GM23338 (cell line): ENCODE measurements at regions not wholly inside any gene's neighbourhood (a gene's known extent, or its start where the extent isn't known, plus 50 kb on each side); places are given as distances from the start of the nearest gene placed in this dataset.

Experiments
- ATAC-seq: fragments of 200-7000 bp; cut with Tn5 transposase; 3 replicates; pipeline ENCODE4 v1.9.1; 2020
- DNase-seq: peaks from one replicate; pipeline ENCODE4 v3.0.0-alpha.2; 2015; ENCODE audit warnings: low spot score
- H2AFZ ChIP-seq: fragments of 200-600 bp; sonication (generic); 2 replicates; pipeline ENCODE4 v1.8.0; 2016; ENCODE audit warnings: antibody characterized with exemption, mild to moderate bottlenecking, moderate library complexity
- H3F3A ChIP-seq: fragments of 200-600 bp; sonication (generic); replicated peaks from 2 replicates; pipeline ENCODE4 v1.8.0; 2017; ENCODE audit warnings: antibody characterized with exemption, mixed run types, low read depth
- H3K27ac ChIP-seq: fragments of 200-600 bp; sonication (generic); 2 replicates; pipeline ENCODE4 v1.6.1; 2016; ENCODE audit warnings: low read depth
- H3K27me3 ChIP-seq: fragments of 200-600 bp; sonication (generic); 2 replicates; pipeline ENCODE4 v1.8.0; 2016; ENCODE audit warnings: mild to moderate bottlenecking, mixed run types, moderate library complexity; ENCODE audit not compliant: insufficient read depth
- H3K36me3 ChIP-seq: fragments of 200-600 bp; sonication (generic); 2 replicates; pipeline ENCODE4 v1.8.0; 2016; ENCODE audit warnings: mild to moderate bottlenecking; ENCODE audit not compliant: insufficient read depth
- H3K4me1 ChIP-seq: fragments of 200-600 bp; sonication (generic); 2 replicates; pipeline ENCODE4 v1.8.0; 2016; ENCODE audit warnings: mild to moderate bottlenecking, moderate library complexity; ENCODE audit not compliant: insufficient read depth
- H3K4me2 ChIP-seq: fragments of 200-600 bp; sonication (generic); 2 replicates; pipeline ENCODE4 v1.7.1; 2017; ENCODE audit warnings: mixed run types
- H3K4me3 ChIP-seq: fragments of 200-600 bp; sonication (generic); 2 replicates; pipeline ENCODE4 v1.6.1; 2016; ENCODE audit warnings: mixed run types
- H3K79me2 ChIP-seq: fragments of 200-600 bp; sonication (generic); replicated peaks from 2 replicates; pipeline ENCODE4 v1.8.0; 2017; ENCODE audit warnings: mild to moderate bottlenecking; ENCODE audit not compliant: insufficient read depth
- H3K9me2 ChIP-seq: fragments of 200-600 bp; sonication (generic); 2 replicates; pipeline ENCODE4 v1.8.0; 2017; ENCODE audit not compliant: insufficient read depth
- H4K20me1 ChIP-seq: fragments of 200-600 bp; sonication (generic); replicated peaks from 2 replicates; pipeline ENCODE4 v1.8.0; 2017; ENCODE audit warnings: mild to moderate bottlenecking; ENCODE audit not compliant: insufficient read depth
- H3K27ac Mint-ChIP-seq: 2 replicates; pipeline ENCODE4 v1.8.0; 2020; ENCODE audit warnings: inconsistent platforms, mild to moderate bottlenecking, moderate library complexity, mixed read lengths
- H3K27me3 Mint-ChIP-seq: 3 replicates; pipeline ENCODE4 v1.8.0; 2022; ENCODE audit warnings: low read depth, mild to moderate bottlenecking, moderate library complexity, mixed read lengths, inconsistent platforms; ENCODE audit not compliant: insufficient read depth, poor library complexity
- H3K36me3 Mint-ChIP-seq: 3 replicates; pipeline ENCODE4 v1.8.0; 2021; ENCODE audit warnings: low read depth, mild to moderate bottlenecking, inconsistent platforms, moderate library complexity, mixed read lengths
- H3K4me1 Mint-ChIP-seq: 3 replicates; pipeline ENCODE4 v1.8.0; 2020; ENCODE audit warnings: mild to moderate bottlenecking, inconsistent platforms, mixed read lengths
- H3K4me3 Mint-ChIP-seq: 3 replicates; pipeline ENCODE4 v1.8.0; 2021; ENCODE audit warnings: moderate library complexity, mild to moderate bottlenecking, inconsistent platforms, mixed read lengths
- H3K9me3 Mint-ChIP-seq: 3 replicates; pipeline ENCODE4 v1.8.0; 2020; ENCODE audit warnings: moderate library complexity, mild to moderate bottlenecking, inconsistent platforms, mixed read lengths
- CREB1 ChIP-seq: fragments of 250-450 bp; sonication (Bioruptor Pico); IDR thresholded peaks from 2 replicates; pipeline ENCODE4 v1.5.0; 2020; ENCODE audit warnings: low read depth, mild to moderate bottlenecking, moderate library complexity
- CTCF ChIP-seq, 2 experiments: fragments of 200-600 bp in 1 of 2; sonication (generic) in 1 of 2; conservative IDR thresholded peaks; 2 replicates each; pipeline versions ENCODE4 v1.5.1 to v1.6.1; 2016 to 2017; ENCODE audit warnings: antibody characterized with exemption in 2 of 2, low read depth in 2 of 2, mild to moderate bottlenecking in 2 of 2, moderate library complexity in 1 of 2
- EZH2phosphoT487 ChIP-seq: fragments of 200-600 bp; sonication (generic); IDR thresholded peaks from one replicate; pipeline ENCODE4 v1.8.1; 2018; ENCODE audit warnings: antibody characterized with exemption; ENCODE audit not compliant: unreplicated experiment
- JUNB ChIP-seq: IDR thresholded peaks from one replicate; pipeline ENCODE4 v1.6.1; 2016; ENCODE audit warnings: antibody characterized with exemption; ENCODE audit not compliant: unreplicated experiment
- NANOG ChIP-seq: IDR thresholded peaks from 2 replicates; pipeline ENCODE4 v1.6.1; 2016; ENCODE audit warnings: antibody characterized with exemption, borderline replicate concordance
- STAT1 ChIP-seq: IDR thresholded peaks from one replicate; pipeline ENCODE4 v1.6.1; 2016; ENCODE audit warnings: antibody characterized with exemption; ENCODE audit not compliant: unreplicated experiment
- ZNF331 ChIP-seq: fragments of 250-450 bp; sonication (Bioruptor Pico); IDR thresholded peaks from 2 replicates; pipeline ENCODE4 v1.5.0; 2020; ENCODE audit warnings: low read depth, mild to moderate bottlenecking, moderate library complexity
- TF ChIP-seq, protein P1 (sequence below): fragments of 250-450 bp; sonication (Bioruptor Pico); IDR thresholded peaks from 2 replicates; pipeline ENCODE4 v1.5.0; 2020; ENCODE audit warnings: mild to moderate bottlenecking, moderate library complexity
- TF ChIP-seq, protein P2 (sequence below): IDR thresholded peaks from one replicate; pipeline ENCODE4 v1.6.1; 2018; ENCODE audit warnings: antibody characterized with exemption; ENCODE audit not compliant: unreplicated experiment

- TF ChIP-seq, protein P1, sequence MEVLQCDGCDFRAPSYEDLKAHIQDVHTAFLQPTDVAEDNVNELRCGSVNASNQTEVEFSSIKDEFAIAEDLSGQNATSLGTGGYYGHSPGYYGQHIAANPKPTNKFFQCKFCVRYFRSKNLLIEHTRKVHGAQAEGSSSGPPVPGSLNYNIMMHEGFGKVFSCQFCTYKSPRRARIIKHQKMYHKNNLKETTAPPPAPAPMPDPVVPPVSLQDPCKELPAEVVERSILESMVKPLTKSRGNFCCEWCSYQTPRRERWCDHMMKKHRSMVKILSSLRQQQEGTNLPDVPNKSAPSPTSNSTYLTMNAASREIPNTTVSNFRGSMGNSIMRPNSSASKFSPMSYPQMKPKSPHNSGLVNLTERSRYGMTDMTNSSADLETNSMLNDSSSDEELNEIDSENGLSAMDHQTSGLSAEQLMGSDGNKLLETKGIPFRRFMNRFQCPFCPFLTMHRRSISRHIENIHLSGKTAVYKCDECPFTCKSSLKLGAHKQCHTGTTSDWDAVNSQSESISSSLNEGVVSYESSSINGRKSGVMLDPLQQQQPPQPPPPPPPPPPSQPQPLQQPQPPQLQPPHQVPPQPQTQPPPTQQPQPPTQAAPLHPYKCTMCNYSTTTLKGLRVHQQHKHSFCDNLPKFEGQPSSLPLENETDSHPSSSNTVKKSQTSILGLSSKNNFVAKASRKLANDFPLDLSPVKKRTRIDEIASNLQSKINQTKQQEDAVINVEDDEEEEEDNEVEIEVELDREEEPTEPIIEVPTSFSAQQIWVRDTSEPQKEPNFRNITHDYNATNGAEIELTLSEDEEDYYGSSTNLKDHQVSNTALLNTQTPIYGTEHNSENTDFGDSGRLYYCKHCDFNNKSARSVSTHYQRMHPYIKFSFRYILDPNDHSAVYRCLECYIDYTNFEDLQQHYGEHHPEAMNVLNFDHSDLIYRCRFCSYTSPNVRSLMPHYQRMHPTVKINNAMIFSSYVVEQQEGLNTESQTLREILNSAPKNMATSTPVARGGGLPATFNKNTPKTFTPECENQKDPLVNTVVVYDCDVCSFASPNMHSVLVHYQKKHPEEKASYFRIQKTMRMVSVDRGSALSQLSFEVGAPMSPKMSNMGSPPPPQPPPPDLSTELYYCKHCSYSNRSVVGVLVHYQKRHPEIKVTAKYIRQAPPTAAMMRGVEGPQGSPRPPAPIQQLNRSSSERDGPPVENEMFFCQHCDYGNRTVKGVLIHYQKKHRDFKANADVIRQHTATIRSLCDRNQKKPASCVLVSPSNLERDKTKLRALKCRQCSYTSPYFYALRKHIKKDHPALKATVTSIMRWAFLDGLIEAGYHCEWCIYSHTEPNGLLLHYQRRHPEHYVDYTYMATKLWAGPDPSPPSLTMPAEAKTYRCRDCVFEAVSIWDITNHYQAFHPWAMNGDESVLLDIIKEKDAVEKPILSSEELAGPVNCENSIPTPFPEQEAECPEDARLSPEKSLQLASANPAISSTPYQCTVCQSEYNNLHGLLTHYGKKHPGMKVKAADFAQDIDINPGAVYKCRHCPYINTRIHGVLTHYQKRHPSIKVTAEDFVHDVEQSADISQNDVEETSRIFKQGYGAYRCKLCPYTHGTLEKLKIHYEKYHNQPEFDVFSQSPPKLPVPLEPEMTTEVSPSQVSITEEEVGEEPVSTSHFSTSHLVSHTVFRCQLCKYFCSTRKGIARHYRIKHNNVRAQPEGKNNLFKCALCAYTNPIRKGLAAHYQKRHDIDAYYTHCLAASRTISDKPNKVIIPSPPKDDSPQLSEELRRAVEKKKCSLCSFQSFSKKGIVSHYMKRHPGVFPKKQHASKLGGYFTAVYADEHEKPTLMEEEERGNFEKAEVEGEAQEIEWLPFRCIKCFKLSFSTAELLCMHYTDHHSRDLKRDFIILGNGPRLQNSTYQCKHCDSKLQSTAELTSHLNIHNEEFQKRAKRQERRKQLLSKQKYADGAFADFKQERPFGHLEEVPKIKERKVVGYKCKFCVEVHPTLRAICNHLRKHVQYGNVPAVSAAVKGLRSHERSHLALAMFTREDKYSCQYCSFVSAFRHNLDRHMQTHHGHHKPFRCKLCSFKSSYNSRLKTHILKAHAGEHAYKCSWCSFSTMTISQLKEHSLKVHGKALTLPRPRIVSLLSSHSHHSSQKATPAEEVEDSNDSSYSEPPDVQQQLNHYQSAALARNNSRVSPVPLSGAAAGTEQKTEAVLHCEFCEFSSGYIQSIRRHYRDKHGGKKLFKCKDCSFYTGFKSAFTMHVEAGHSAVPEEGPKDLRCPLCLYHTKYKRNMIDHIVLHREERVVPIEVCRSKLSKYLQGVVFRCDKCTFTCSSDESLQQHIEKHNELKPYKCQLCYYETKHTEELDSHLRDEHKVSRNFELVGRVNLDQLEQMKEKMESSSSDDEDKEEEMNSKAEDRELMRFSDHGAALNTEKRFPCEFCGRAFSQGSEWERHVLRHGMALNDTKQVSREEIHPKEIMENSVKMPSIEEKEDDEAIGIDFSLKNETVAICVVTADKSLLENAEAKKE (CRISPR knock-in tag): no peak
- no peak for TF ChIP-seq ZNF331 (CRISPR knock-in tag)
- TF ChIP-seq, protein P2, sequence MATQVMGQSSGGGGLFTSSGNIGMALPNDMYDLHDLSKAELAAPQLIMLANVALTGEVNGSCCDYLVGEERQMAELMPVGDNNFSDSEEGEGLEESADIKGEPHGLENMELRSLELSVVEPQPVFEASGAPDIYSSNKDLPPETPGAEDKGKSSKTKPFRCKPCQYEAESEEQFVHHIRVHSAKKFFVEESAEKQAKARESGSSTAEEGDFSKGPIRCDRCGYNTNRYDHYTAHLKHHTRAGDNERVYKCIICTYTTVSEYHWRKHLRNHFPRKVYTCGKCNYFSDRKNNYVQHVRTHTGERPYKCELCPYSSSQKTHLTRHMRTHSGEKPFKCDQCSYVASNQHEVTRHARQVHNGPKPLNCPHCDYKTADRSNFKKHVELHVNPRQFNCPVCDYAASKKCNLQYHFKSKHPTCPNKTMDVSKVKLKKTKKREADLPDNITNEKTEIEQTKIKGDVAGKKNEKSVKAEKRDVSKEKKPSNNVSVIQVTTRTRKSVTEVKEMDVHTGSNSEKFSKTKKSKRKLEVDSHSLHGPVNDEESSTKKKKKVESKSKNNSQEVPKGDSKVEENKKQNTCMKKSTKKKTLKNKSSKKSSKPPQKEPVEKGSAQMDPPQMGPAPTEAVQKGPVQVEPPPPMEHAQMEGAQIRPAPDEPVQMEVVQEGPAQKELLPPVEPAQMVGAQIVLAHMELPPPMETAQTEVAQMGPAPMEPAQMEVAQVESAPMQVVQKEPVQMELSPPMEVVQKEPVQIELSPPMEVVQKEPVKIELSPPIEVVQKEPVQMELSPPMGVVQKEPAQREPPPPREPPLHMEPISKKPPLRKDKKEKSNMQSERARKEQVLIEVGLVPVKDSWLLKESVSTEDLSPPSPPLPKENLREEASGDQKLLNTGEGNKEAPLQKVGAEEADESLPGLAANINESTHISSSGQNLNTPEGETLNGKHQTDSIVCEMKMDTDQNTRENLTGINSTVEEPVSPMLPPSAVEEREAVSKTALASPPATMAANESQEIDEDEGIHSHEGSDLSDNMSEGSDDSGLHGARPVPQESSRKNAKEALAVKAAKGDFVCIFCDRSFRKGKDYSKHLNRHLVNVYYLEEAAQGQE: no peak
- no peak for TF ChIP-seq NANOG
- TF ChIP-seq EZH2phosphoT487: no peak
- no peak for TF ChIP-seq CTCF (conservative IDR thresholded peaks at IDR 0.05; ENCODE audit: low read depth in 2 of 2)
- TF ChIP-seq STAT1: no peak
- no peak for TF ChIP-seq CREB1
- TF ChIP-seq JUNB: no peak
- Mint-ChIP-seq H3K4me1 (peaks cover 15% of the 10 kb centered on the region), H3K27ac (no peak overlapping the region), H3K9me3 (no peaks in the 10 kb centered on the region; the same call in 2 of the 3 replicates), H3K4me3 (no peak overlapping the region), H3K27me3 (peaks cover 11% of the 10 kb centered on the region), H3K36me3 (no peaks in the 10 kb centered on the region)
- Histone ChIP-seq H3K27ac (no peak overlapping the region), H3F3A (no peaks in the 10 kb centered on the region), H4K20me1 (no peaks in the 10 kb centered on the region), H3K36me3 (no peaks in the 10 kb centered on the region), H3K4me1 (peaks cover 8% of the 10 kb centered on the region; the same call in 1 of the 2 replicates), H3K79me2 (no peaks in the 10 kb centered on the region), H3K9me2 (no peaks in the 10 kb centered on the region; the same call in 1 of the 2 replicates), H3K27me3 (no peaks in the 10 kb centered on the region), H2AFZ (no peak overlapping the region), H3K4me3 (no peak overlapping the region), H3K4me2 (no peak overlapping the region)
- DNase-seq: no peak
- ATAC-seq: no peak
These were observed 157.7 kb downstream of the ADAMTS15 start for GRCh38 chr11:130606178-130606577.
